C1 segment of cervical spinal cord (tissue), 14 donors: ENCODE measurements at regions not wholly inside any gene's neighbourhood (a gene's known extent, or its start where the extent isn't known, plus 50 kb on each side); places are given as distances from the start of the nearest gene placed in this dataset.

Experiments
- DNase-seq, 14 donors: peaks; one replicate each; lab custom pipeline; 2025; lab: John Stamatoyannopoulos, UW

GRCh38 chr9:107660976-107661375 lies 171.4 kb upstream of the KLF4 start:
- DNase-seq, result no peak

GRCh38 chr9:107653263-107653821 lies 163.8 kb upstream of the KLF4 start:
- DNase-seq, result no peak

DNA sequence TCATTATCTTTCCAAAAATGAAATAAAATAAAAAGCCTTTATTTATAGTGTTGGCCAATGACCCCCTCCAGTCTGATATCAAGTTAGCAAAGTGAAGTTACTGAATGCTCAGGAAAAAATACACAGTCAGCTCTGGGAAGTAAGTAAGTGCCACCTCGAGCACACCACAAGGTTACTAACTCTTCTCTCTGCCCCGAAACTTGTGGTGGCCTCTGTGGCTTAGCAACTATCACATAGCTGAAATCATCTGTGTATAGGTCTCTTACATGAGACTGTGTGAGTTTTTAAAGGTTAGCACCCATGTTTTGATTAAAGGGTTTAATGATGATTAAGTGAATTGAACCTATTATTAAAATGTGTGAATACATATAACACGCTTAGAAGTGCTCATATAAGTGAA lies 161.4 kb upstream of the KLF4 start:
- no peak for DNase-seq

GRCh38 chr9:107650321-107650720 lies 160.8 kb upstream of the KLF4 start:
- no peak for DNase-seq

DNA sequence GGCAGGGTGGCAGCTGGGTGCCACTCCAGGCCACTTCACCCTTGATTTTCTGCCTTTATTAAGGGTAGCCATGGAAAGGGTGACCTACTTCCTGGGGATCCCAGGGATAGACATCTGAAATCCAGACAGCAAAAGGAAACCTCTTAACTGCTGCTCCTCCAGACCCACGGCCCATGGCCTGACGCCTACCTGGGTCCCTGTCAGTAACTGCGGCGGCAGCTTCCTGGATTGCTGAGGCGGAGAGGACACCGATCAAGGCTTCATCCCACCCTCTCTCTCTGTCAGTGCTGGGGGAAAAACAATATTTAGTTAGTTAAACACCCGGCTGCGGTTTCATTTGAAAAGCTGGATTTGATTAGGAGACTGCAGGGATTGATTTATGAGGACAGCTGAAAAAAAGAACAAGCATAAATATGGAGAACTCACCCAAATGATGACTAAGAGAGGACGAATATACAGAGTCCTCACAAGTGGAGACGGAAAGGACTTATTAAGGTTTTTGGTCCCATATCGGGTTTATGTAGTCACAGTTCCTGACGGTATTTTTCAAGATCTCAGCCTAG lies 158.7 kb upstream of the KLF4 start:
- no peak for DNase-seq

- no peak for DNase-seq
Measured at GRCh38 chr9:107647611-107648010, 158.0 kb upstream of the KLF4 start.

GRCh38 chr9:107647141-107647540 lies 157.6 kb upstream of the KLF4 start:
- DNase-seq, result no peak

GRCh38 chr9:107645464-107645833 lies 155.9 kb upstream of the KLF4 start:
- DNase-seq, result no peak

DNA sequence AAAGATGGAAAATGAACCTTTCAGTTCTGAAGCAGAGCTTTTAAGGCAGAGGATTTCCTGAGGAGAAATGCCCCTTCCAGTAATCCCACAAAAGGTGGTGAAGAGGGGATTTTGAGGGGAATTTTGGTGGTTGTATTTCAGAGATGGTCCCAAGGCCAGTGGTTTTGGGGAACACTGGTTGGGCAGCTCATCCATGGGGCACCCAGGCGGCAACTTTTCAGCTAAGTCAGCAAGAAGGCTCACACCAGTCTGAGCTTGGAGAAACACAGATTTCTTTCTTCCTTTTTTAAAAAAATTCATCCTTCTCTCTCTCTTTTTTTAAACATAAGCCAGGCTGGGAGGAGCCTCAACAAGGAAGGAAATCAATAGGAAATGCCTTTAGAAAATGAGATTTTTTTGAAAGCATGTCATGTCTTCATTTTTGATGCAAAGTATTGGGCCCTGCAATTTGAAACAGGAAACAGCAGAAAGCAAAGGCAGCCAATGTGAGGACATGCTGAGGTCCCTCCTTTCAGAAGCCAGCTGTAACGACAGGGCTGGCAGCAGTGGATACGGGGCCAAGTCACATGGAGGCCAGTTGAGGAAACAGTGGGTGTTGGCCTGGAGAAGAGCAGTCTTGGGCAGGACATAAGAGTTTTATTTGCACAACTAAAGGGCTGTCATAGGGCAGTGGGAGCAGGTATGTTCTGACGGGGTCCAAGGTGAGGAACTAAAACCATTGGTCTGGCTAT lies 155.3 kb upstream of the KLF4 start:
- peak in 2 of 14 donors; percentile 16 to 19 for DNase-seq

DNA sequence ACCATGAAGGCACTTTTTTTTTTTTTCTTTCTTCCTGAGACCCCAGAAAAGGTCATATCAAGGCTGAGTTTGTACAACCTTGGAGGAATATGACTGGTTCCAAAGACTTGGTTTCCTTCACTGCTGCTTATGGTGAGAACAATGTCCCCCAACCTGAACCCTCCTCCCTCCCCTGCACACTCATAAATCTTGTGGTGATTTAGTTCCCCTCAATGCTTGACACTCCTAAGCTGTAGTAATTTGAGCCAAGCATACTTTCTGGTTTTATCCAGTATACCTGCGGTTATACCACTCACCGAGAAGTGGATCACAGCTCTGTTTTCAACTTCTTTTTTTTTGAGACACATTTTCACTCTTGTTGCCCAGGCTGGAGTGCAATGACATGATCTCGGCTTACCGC lies 149.9 kb upstream of the KLF4 start:
- no peak for DNase-seq

DNA sequence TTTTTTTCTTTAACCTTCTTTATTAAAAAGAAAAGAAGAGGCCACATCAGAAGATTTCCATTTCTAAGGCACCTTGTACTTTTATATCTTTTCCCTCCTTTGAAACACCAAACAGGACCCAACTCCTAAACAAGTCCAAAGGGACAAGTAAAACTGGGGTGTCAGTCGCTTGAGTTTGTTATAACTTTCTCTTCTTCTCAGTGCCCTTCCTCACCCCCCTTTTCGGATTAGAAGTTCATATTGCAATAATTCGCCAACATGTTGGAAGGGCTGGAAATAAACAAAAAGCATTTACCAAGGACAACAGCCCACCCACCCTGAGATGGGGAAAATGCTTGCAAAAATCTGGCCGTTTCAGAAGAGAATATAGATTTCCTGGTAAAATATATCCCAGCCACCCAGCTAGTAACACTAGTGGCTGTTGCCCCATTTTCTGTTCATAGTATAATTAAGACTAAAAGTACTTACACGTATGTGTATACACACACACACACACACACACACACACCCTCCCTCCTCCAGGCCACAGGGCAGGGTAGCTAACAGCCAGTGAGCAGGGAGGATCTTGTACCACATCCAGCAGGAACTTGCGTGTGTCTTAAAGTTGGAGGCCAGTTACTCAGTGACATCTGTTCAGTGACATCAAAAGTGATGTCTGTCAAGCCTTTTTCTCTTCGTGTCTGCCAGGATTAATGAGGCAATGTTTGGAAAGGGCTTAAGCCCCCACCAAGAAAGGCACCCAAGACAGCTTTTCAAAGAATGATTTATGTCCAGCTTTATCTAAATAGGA lies 149.1 kb upstream of the KLF4 start:
- peak in 3 of 14 donors; percentile 5 to 20 (median 14) for DNase-seq

DNA sequence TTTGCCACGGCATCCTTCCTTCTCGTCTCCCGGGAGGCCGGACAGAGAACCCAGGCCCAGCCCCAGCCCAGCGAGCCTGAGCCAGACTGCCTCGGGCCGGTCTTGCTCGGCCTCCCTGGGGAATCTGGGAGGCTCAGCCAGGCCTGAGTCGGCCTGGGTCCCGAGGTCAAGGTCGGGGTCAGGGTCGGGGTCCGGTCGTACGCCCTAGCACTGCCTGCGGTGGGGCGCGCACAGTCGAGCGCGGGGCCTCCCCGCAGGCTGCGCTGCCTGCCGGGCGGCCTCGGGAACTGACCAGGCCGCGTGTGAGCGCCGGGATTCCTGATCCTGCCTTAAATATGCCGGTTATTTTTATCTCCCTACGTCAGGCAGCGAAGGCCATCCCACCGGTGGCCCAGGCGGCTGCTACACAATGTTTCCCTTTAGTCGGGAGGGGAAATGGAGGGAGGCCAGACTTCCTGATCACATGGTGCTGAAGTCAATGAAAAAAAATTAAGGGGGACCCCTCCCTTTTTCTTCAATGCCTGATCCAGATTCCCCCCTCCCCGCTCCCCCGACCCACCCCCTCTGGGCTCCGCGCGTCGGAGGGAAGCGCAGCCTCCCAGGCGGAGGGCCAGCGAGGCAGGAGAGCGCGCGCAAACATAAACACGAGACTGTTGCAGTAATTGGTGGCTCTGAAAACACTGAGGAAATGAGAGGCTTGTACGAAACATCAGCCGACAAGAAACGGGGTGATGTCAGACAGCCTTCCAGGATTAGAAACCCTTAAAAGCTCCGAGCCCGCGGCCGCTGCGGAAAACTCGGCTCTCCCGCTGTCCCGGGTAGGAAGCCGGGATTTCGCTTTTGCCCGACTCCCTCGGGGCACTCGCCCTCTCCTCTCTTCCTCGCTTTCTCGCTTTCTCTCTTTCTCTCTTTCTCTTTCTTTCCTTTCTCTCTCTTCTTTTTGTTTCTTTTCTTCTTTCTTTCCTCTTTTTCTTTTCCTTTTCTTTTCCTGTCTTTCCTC lies 148.2 kb upstream of the KLF4 start:
- peak; percentile 25 to 82 (median 70) for DNase-seq

GRCh38 chr9:107636571-107637381 lies 147.2 kb upstream of the KLF4 start:
- DNase-seq, result peak in 1 of 14 donors; percentile 29

GRCh38 chr9:107635803-107636174 lies 146.2 kb upstream of the KLF4 start:
- DNase-seq, result no peak

DNA sequence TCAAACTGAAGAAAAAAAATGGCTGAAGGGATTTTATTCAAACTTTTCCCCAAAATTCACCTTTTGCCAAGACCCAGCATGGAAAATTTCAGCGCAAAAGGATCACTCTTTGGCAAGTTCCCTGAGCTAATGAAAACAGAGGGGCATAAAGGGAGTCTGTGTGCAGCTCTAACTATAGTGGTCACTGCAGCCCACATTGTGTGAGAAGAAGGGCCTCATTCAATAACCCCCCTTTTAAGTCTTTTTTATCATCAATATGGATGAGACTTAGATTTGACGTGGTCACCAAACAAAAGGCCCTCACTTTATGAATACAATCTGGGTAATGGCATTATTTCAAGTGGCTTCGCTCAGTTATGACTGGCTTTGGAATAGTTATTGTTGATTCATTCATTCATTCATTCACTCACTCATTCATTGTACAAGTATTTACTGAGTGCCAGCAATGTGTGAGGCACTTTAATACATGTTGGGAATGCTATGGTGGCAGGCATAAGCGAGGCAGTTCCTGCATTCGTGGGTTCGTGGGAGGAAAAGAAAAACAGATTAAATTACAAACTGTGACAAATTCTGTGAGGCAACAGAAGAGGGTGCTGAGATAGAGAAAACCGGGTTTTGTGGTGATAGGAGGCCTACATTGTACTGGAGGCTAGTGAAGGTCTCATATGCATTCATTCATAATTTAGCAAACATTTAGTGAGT lies 145.7 kb upstream of the KLF4 start:
- peak in 1 of 14 donors; percentile 16 for DNase-seq

- DNase-seq, result no peak
Measured at GRCh38 chr9:107633406-107633805, 143.8 kb upstream of the KLF4 start.

- DNase-seq, result no peak
Measured at GRCh38 chr9:107632661-107633060, 143.1 kb upstream of the KLF4 start.

DNA sequence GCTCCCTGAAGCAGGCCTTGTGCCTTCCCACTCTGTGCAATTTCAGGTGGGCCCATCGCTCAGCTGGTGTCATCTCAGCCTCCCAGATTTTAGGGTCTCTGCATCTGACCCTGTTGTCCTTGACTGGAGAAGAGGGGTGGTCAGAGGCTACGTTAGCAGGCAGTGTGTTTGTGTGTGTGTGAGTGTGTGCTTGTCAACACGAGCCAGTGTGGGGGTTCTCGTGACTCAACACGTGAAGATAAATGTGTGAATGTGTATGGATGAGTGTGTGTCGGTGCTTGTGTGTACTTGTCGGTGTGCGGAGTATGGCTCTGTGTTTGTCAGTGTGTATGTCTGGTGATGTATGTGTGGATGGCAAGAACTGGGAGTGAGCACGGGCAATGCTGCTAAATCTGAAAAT lies 142.6 kb upstream of the KLF4 start:
- DNase-seq, result no peak

DNA sequence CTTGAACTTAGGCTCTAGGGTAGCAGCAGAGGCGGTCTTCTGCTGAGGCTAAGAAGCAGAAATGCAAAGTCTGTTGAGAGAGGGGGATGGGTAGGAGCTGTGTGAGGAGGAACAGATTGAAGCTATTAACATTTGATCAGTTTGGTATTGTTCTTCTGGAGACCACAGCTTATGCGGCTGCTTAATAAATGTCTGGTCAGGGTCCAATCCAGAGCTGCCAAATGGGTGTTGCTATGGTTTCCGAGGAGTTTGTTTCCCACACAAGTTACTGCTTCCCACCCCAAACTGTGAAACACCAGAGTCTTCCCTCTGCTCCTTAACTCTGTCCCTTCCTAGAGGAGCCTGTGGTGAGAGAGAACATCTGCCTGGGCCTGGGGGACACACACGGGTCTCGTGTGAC lies 142.2 kb upstream of the KLF4 start:
- no peak for DNase-seq

DNA sequence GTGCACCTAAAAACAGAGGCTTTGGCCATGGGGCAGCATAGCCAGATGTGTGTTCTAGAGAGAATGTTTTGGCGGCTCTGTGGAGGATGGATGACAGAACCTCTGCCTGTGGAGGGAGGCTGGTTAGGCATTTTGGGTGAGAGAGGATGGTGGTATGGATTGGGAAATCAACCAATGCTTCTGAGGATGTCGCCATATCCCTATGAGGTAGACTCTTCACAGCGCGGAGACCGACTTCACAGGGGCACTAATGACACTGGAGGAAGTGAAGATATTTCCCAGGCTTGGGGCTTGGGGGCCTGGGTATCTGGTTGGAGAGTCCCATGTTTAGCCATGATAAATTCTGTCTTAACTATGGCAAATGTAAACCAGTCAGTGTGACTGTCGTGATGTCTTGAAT lies 140.6 kb upstream of the KLF4 start:
- DNase-seq, result no peak
